Right atrium auricular region (tissue), 2 donors: ENCODE measurements at regions not wholly inside any gene's neighbourhood (a gene's known extent, or its start where the extent isn't known, plus 50 kb on each side); places are given as distances from the start of the nearest gene placed in this dataset.

ENCODE experiments used
- DNase-seq: peaks from one replicate; pipeline ENCODE4 v3.0.0-alpha.2; 2019; ENCODE audit warnings: low spot score
- H3K27ac ChIP-seq, 2 donors: fragments of 200-600 bp; sonication (generic); 1 replicate in 1 of 2; 2 replicates in 1 of 2; pipeline ENCODE4 v1.5.1; 2016 to 2019
- H3K27me3 ChIP-seq, 2 donors: fragments of 200-600 bp; sonication (generic); one replicate each; pipeline versions ENCODE4 v1.5.1 to v1.6.0; 2017 to 2019
- H3K36me3 ChIP-seq: fragments of 200-600 bp; sonication (generic); one replicate; pipeline ENCODE4 v1.5.1; 2016
- H3K4me1 ChIP-seq, 2 donors: fragments of 200-600 bp; sonication (generic); one replicate each; pipeline versions ENCODE4 v1.5.1 to v1.6.0; 2017 to 2019
- H3K4me3 ChIP-seq, 2 donors: fragments of 200-600 bp; sonication (generic); 1 replicate in 1 of 2; 2 replicates in 1 of 2; pipeline ENCODE4 v1.5.1; 2017 to 2019; ENCODE audit warnings: mild to moderate bottlenecking in 1 of 2, moderate library complexity in 1 of 2
- H3K9me3 ChIP-seq, 2 donors: fragments of 200-600 bp; sonication (generic); one replicate each; pipeline ENCODE4 v1.5.1; 2019
- CTCF ChIP-seq, 2 donors: fragments of 200-600 bp; sonication (generic); IDR thresholded peaks; one replicate each; pipeline ENCODE4 v1.5.1; 2019; ENCODE audit warnings: antibody characterized with exemption in 2 of 2

GRCh38 chr2:239464166-239465016 is 63.6 kb upstream of the HDAC4 start:
- Histone ChIP-seq H3K4me1 (peaks cover 0 to 33% of the 10 kb centered on the region in 2 donors), H3K36me3 (no peaks in the 10 kb centered on the region), H3K9me3 (no peaks in the 10 kb centered on the region), H3K27me3 (no peaks in the 10 kb centered on the region), H3K27ac (peak overlapping the region; percentile 23 to 44), H3K4me3 (no peak overlapping the region)
- TF ChIP-seq CTCF (IDR thresholded peaks at IDR 0.05): no peak
- no peak for DNase-seq

- peaks cover 0 to 33% of the 10 kb centered on the region in 2 donors for H3K4me1 ChIP-seq
- H3K36me3 ChIP-seq: no peaks in the 10 kb centered on the region
- no peak overlapping the region for H3K4me3 ChIP-seq
- DNase-seq: no peak
- no peaks in the 10 kb centered on the region for H3K9me3 ChIP-seq
- no peak for TF ChIP-seq CTCF (IDR thresholded peaks at IDR 0.05)
- peak overlapping the region; percentile 1 to 44 for H3K27ac ChIP-seq
- H3K27me3 ChIP-seq: no peaks in the 10 kb centered on the region
Observed at GRCh38 chr2:239463541-239464165, 62.8 kb upstream of the HDAC4 start.

GRCh38 chr2:239462671-239463506 is 62.1 kb upstream of the HDAC4 start:
- DNase-seq: no peak
- H3K36me3 ChIP-seq: no peaks in the 10 kb centered on the region
- H3K27ac ChIP-seq: no peak overlapping the region
- TF ChIP-seq CTCF (IDR thresholded peaks at IDR 0.05): no peak
- H3K9me3 ChIP-seq: no peaks in the 10 kb centered on the region
- H3K4me3 ChIP-seq: no peak overlapping the region
- no peaks in the 10 kb centered on the region for H3K27me3 ChIP-seq
- H3K4me1 ChIP-seq: peaks cover 0 to 33% of the 10 kb centered on the region in 2 donors

- Histone ChIP-seq H3K36me3 (no peaks in the 10 kb centered on the region), H3K27ac (no peak overlapping the region)
- no peak for DNase-seq
Observed at GRCh38 chr2:239462191-239462515, 61.3 kb upstream of the HDAC4 start.

More at GRCh38 chr2:239462191-239462515, 61.3 kb upstream of the HDAC4 start:
- peaks cover 0 to 33% of the 10 kb centered on the region in 2 donors for H3K4me1 ChIP-seq
- no peak for TF ChIP-seq CTCF (IDR thresholded peaks at IDR 0.05)
- H3K9me3 ChIP-seq: no peaks in the 10 kb centered on the region
- no peaks in the 10 kb centered on the region for H3K27me3 ChIP-seq
- no peak overlapping the region for H3K4me3 ChIP-seq
